ENCODE measurements at regions not wholly inside any gene's neighbourhood (a gene's known extent, or its start where the extent isn't known, plus 50 kb on each side); places are given as distances from the start of the nearest gene placed in this dataset.

- H3K23ac ChIP-seq (ENCODE audit: insufficient read length, low read depth, low read length), result no peak overlapping the region
- H2BK5ac ChIP-seq (ENCODE audit: insufficient read length, low read length), result no peak overlapping the region
- H3K27me3 Mint-ChIP-seq (ENCODE audit: low read depth), result no peaks in the 10 kb centered on the region
- H3K14ac ChIP-seq (ENCODE audit: insufficient read depth, low read length), result no peak overlapping the region; the same call in 1 of the 2 replicates
- peaks cover 0 to 5% of the 10 kb centered on the region in 2 experiments; a peak in 1 of 5 replicates for H3K9me3 Mint-ChIP-seq
- peak; percentile 63 for DNase-seq
- no peak overlapping the region for H3K9ac ChIP-seq (ENCODE audit: extremely low read depth, insufficient read length, low read length)
- H3K4me3 Mint-ChIP-seq, result no peak overlapping the region
- no CpG with 5 or more reads among the region's 23 CpGs for WGBS (ENCODE audit: extremely low coverage, insufficient read length, low lambda C conversion rate)
- no peaks in the 10 kb centered on the region for H3K4me1 ChIP-seq (ENCODE audit: insufficient read depth, low read length)
- no peak overlapping the region for H4K91ac ChIP-seq (ENCODE audit: insufficient read length, low read depth, low read length)
- peaks cover 40 to 47% of the 10 kb centered on the region in 2 experiments for H3K4me1 Mint-ChIP-seq
- no peak overlapping the region for H3K18ac ChIP-seq (ENCODE audit: insufficient read length, low read depth, low read length)
- H3K79me2 ChIP-seq (ENCODE audit: insufficient read depth, low read length), result no peaks in the 10 kb centered on the region
- H3K27me3 ChIP-seq (ENCODE audit: insufficient read depth, low read length), result no peaks in the 10 kb centered on the region
- H3K27ac ChIP-seq (ENCODE audit: insufficient read length, low read depth, low read length), result no peak overlapping the region
- no peaks in the 10 kb centered on the region for H4K20me1 ChIP-seq (ENCODE audit: control insufficient read depth, insufficient read depth, insufficient read length)
- no peak overlapping the region for H2BK15ac ChIP-seq (ENCODE audit: low read depth, low read length)
- H2BK20ac ChIP-seq (ENCODE audit: low read depth, low read length, poor library complexity, severe bottlenecking), result no peak overlapping the region
- no peak for TF ChIP-seq CTCF (conservative IDR thresholded peaks at IDR 0.05)
- no peak overlapping the region for H2AK5ac ChIP-seq (ENCODE audit: insufficient read length, low read length)
- H3K4ac ChIP-seq (ENCODE audit: low read depth, low read length), result no peak overlapping the region
- H2BK120ac ChIP-seq (ENCODE audit: low read depth, low read length, poor library complexity, severe bottlenecking), result no peak overlapping the region
- H4K8ac ChIP-seq (replicated peaks; ENCODE audit: insufficient read length, low read depth, low read length), result no peak overlapping the region
- H3K27ac Mint-ChIP-seq, result peak overlapping the region in 1 of 3 experiments; percentile 74; a peak in 1 of 7 replicates
- H4K5ac ChIP-seq (ENCODE audit: insufficient read length, low read depth, low read length), result no peak overlapping the region
- no peak overlapping the region for H3T11ph ChIP-seq (ENCODE audit: low read length)
- no peak overlapping the region for H3K56ac ChIP-seq (ENCODE audit: insufficient read length, low read depth, low read length)
- no peak overlapping the region for H2AFZ ChIP-seq (ENCODE audit: low read length)
- H3K23me2 ChIP-seq (ENCODE audit: insufficient read length, low read depth, low read length, poor library complexity, severe bottlenecking), result no peaks in the 10 kb centered on the region
- peaks cover 0 to 5% (median 0%) of the 10 kb centered on the region in 3 experiments; a peak in 2 of 7 replicates for H3K36me3 Mint-ChIP-seq (ENCODE audit: insufficient read depth in 1 of 3, low read depth in 3 of 3)
- no peak overlapping the region for H2BK12ac ChIP-seq (ENCODE audit: insufficient read length, low read depth, low read length)
- H3K79me1 ChIP-seq (ENCODE audit: insufficient read depth, low read depth, low read length, poor library complexity, severe bottlenecking), result no peaks in the 10 kb centered on the region
- H3K9me3 ChIP-seq (ENCODE audit: control insufficient read depth, low read depth, low read length), result no peaks in the 10 kb centered on the region
- no peak overlapping the region for H3K4me2 ChIP-seq (ENCODE audit: insufficient read depth, insufficient read length, low read length)
These were observed 178.4 kb downstream of the PSMG1 start for GRCh38 chr21:39004634-39005501.
